Lung (tissue), 11 donors: ENCODE measurements at regions not wholly inside any gene's neighbourhood (a gene's known extent, or its start where the extent isn't known, plus 50 kb on each side); places are given as distances from the start of the nearest gene placed in this dataset.

ENCODE experiments used
- ATAC-seq: fragments of 200-7000 bp; cut with Tn5 transposase; one replicate; pipeline ENCODE4 v1.9.1; 2020; ENCODE audit warnings: moderate number of reproducible peaks; ENCODE audit not compliant: insufficient read depth, low FRiP score
- DNase-seq, 3 donors: peaks; one replicate each; pipeline ENCODE4 v3.0.0-alpha.2; 2013 to 2017
- H3K27ac ChIP-seq, 2 donors: one replicate each; pipeline ENCODE4 v1.5.1; 2013; ENCODE audit warnings: mild to moderate bottlenecking in 2 of 2, moderate library complexity in 2 of 2, control low read depth in 1 of 2, inconsistent platforms in 1 of 2, low read depth in 1 of 2, low read length in 1 of 2
- H3K27me3 ChIP-seq, 3 donors: one replicate each; pipeline ENCODE4 v1.5.1; 2013; ENCODE audit warnings: low read length in 2 of 3; ENCODE audit not compliant: control insufficient read depth in 3 of 3, insufficient read depth in 3 of 3
- H3K36me3 ChIP-seq, 4 donors: one replicate each; pipeline ENCODE4 v1.5.1; 2013; ENCODE audit warnings: low read length in 4 of 4, mild to moderate bottlenecking in 1 of 4, moderate library complexity in 1 of 4; ENCODE audit not compliant: control insufficient read depth in 4 of 4, insufficient read depth in 4 of 4
- H3K4me1 ChIP-seq, 5 donors: one replicate each; pipeline ENCODE4 v1.5.1; 2013; ENCODE audit warnings: low read length in 5 of 5, mild to moderate bottlenecking in 2 of 5, moderate library complexity in 1 of 5; ENCODE audit not compliant: control insufficient read depth in 5 of 5, insufficient read depth in 5 of 5
- H3K4me3 ChIP-seq: one replicate; pipeline ENCODE4 v1.5.1; 2013; ENCODE audit warnings: mild to moderate bottlenecking, control low read depth, moderate library complexity
- H3K9ac ChIP-seq, 2 donors: one replicate each; pipeline ENCODE4 v1.5.1; 2013; ENCODE audit warnings: low read length in 2 of 2, control low read depth in 1 of 2; ENCODE audit not compliant: insufficient read depth in 1 of 2
- H3K9me3 ChIP-seq, 4 donors: one replicate each; pipeline ENCODE4 v1.5.1; 2013; ENCODE audit warnings: low read length in 3 of 4, mild to moderate bottlenecking in 1 of 4, moderate library complexity in 1 of 4; ENCODE audit not compliant: control insufficient read depth in 4 of 4, insufficient read depth in 3 of 4
- CTCF ChIP-seq: IDR thresholded peaks from 2 replicates; pipeline ENCODE4 v1.5.1; 2012; ENCODE audit warnings: mild to moderate bottlenecking; ENCODE audit errors: control extremely low read depth, extremely low read depth
- WGBS, 2 donors: extraction: QIAGEN DNeasy Blood & Tissue Kit; methylation state at CpG; one replicate each; pipeline ENCODE4 v1.1.7; 2013; 5-methylcytosine and 5-hydroxymethylcytosine counted together
- donor health status: control.
- donor health status: control.
- donor health status: Bipolar disorder and iron deficiency.
- donor health status: healthy.
- donor health status: DM: yes; HTN: yes; CAD: no.

GRCh38 chr19:28586474-28586873 is 626.5 kb downstream of the UQCRFS1 start:
- Histone ChIP-seq H3K9ac (no peak overlapping the region), H3K9me3 (peaks cover 0 to 2% (median 0%) of the 10 kb centered on the region in 4 donors), H3K27me3 (no peaks in the 10 kb centered on the region), H3K36me3 (no peaks in the 10 kb centered on the region), H3K4me3 (no peak overlapping the region), H3K27ac (no peak overlapping the region), H3K4me1 (no peaks in the 10 kb centered on the region)
- no peak for DNase-seq
- WGBS, 2 donors = 52 to 75% methylated on average over 7 of the region's 7 CpGs
- no peak for TF ChIP-seq CTCF
- no peak for ATAC-seq

DNA sequence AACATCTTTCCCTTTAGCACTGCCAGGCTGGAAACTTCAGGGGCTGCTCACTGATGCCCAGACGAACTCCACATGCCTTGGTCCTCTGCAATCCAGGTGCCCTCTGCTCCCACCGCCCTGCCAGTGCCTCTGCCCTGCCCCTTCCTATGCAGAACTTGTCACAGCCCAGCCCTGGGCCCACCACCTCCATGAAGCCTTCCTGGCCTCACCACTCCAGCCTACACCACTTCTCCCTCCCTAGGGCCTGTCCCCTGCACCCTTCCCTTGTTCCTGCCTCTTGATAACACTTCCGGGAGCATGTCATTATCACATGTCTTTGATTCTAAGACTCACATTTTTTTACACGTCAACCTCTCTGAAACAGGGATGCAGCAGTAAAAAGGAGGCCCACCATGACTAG is 627.2 kb downstream of the UQCRFS1 start:
- H3K9ac ChIP-seq = no peak overlapping the region
- TF ChIP-seq CTCF = no peak

GRCh38 chr19:28583713-28584112 is 629.2 kb downstream of the UQCRFS1 start:
- Histone ChIP-seq H3K27ac (no peak overlapping the region), H3K36me3 (no peaks in the 10 kb centered on the region), H3K9me3 (peaks cover 0 to 2% (median 0%) of the 10 kb centered on the region in 4 donors), H3K27me3 (no peaks in the 10 kb centered on the region), H3K4me1 (no peaks in the 10 kb centered on the region), H3K9ac (no peak overlapping the region), H3K4me3 (no peak overlapping the region)
- 88 to 94% methylated on average over 8 of the region's 8 CpGs for whole genome bisulfite sequencing, 2 donors
- TF ChIP-seq CTCF = no peak
- DNase-seq (no peak), ATAC-seq (no peak)

More for the DNA sequence above, 627.2 kb downstream of the UQCRFS1 start:
- peaks cover 0 to 2% (median 0%) of the 10 kb centered on the region in 4 donors for H3K9me3 ChIP-seq
- no peak overlapping the region for H3K4me3 ChIP-seq
- ATAC-seq = no peak
- DNase-seq = no peak
- H3K36me3 ChIP-seq = no peaks in the 10 kb centered on the region
- no peak overlapping the region for H3K27ac ChIP-seq
- WGBS, 2 donors = 68 to 83% methylated on average over 4 of the region's 4 CpGs
- H3K4me1 ChIP-seq = no peaks in the 10 kb centered on the region
- H3K27me3 ChIP-seq = no peaks in the 10 kb centered on the region

DNA sequence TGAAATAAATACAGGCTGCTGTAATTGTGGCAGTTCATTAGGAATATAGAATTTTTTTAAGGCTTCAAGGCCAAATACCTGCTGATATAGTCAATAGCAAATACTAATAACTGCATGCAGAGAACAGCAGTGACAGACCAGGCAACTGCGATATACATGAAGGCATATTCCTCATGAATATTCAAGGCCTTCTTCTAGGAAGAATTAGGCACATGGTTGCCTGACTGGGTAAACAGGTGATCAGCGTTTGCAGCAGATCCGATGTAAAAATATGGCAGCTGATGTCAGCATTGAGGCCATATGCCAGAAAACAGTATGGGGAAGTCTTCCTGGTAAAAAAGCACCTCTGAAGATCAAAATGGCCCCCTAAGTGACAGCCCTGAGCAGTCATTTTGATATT is 629.7 kb downstream of the UQCRFS1 start:
- Histone ChIP-seq H3K9me3 (peaks cover 0 to 2% (median 0%) of the 10 kb centered on the region in 4 donors), H3K27me3 (no peaks in the 10 kb centered on the region), H3K27ac (no peak overlapping the region), H3K4me3 (no peak overlapping the region), H3K36me3 (no peaks in the 10 kb centered on the region), H3K9ac (no peak overlapping the region), H3K4me1 (no peaks in the 10 kb centered on the region)
- DNase-seq = no peak
- ATAC-seq = no peak
- no peak for TF ChIP-seq CTCF
- 87 to 93% methylated on average over 3 of the region's 3 CpGs for WGBS, 2 donors
